ENCODE measurements at regions not wholly inside any gene's neighbourhood (a gene's known extent, or its start where the extent isn't known, plus 50 kb on each side); places are given as distances from the start of the nearest gene placed in this dataset.

DNA sequence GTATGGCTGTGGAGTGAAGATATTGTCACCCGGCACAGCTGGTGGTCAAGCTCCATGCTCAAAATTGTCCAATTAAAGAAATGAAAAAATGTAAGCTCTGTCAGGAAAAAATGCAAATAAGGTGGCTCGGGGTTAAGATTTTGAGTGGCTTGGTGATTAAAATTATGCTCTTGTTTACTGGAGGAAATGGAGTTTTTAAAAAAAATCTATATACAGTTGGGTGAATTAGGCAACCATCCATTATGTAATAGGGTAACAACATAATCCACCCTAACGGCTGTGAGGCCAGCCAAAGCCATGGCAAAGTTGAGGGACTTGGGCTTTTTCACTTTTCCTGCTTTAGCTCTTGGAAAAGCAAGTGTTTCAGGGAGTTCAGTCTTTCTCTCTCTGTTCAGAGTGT, 260.8 kb upstream of the HABP2 start:
- DNase-seq (ENCODE audit: low spot score) = no peak

DNA sequence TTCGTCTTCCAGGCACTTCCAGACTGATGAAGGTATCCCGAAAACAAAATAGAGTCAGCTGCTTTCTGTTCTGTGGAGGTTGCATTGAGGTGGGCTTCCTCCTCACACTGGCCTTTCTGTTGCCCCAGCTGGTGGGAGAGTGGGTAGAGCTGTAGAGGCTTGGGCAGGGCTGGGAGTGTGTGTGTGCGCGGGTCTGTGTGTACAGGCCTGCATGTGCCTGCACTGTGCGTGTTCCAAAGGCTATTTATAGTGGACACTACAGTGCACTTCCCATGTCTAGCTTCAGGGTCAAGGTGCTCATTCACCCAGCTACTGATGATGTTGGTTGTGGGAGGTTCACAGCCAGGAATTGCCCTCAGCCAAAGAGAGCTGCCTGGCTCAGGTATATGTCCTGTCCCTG, 260.1 kb upstream of the HABP2 start:
- no peak for DNase-seq (ENCODE audit: low spot score)

GRCh38 chr10:113293167-113293566, 259.7 kb upstream of the HABP2 start:
- no peak for DNase-seq (ENCODE audit: low spot score)

DNA sequence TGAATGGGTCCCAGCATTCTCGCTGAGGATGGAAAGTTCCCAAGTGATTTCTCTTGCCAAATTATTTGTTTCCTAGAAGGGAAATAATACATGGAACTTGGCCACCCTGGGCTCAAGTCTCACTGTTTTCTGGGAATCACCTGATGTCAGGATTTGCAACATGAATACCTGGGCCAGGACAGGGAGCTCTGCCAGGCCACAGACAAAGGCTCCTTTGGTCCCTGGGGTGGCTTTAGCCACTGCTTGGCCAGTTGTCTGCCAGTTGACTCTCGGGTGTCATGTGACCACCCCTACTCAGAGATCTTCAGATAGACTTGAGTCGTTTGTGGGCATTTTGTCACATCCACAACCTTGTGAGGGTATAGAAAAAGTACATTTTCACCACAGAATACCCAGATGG, 258.0 kb upstream of the HABP2 start:
- DNase-seq (ENCODE audit: low spot score) = no peak

GRCh38 chr10:113297226-113297625, 255.6 kb upstream of the HABP2 start:
- DNase-seq (ENCODE audit: low spot score) = no peak

DNA sequence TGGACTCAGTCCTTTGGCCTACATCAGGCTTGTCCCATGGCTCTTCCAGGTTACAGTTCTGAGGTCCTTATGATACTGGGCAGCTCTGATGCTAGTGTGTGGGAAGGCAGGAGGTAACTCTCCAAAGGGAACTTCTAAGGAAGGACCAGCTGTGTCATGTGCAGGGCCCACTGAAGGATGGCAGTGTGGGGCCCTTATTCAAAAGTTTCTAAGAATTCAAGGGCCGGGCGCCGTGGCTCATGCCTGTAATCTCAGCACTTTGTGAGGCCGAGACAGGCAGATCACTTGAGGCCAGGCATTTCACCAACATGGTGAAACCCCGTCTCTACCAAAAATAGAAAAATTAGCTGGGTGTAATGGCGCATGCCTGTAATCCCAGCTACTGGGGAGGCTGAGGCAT, 254.2 kb upstream of the HABP2 start:
- no peak for DNase-seq (ENCODE audit: low spot score)

DNA sequence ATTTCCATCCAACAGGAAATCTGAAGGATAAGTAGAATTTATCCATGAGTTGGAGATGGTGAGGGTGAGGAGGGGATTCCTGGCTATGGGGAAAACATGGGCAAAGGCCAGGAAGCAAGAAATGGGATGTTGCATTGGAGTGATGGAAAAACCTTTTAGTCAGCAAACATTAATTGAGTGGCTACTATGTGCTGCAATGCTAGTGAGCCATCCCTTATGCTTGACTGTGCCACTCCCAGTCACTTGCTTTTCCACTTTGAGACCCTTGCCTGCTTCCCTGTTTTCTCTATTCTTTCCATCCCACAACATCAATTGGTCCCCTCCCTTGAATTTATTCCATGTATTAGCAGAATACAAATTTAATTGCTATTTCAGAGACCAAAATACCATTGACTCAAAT, 252.7 kb upstream of the HABP2 start:
- no peak for DNase-seq (ENCODE audit: low spot score)

DNA sequence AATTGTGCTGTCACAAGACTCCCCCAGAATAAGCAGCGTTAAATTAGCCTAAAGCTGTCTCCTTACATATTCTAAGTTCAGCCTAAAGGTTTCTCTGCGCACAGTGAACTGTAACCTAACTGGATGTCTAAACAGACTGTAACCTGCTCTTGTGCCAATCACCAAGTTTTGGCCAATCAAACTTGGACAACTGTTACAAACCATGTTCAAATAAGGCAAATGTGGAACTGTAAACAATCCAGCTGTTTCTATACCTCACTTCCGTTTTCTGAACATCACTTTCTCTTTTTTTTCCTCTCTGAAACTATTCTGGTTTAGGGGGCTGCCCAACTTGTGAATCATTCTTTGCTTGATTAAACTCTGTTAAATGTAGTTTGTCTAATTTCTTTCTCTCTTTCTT, 252.2 kb upstream of the HABP2 start:
- no peak for DNase-seq (ENCODE audit: low spot score)

GRCh38 chr10:113301342-113301984, 251.4 kb upstream of the HABP2 start:
- DNase-seq (ENCODE audit: low spot score) = no peak

GRCh38 chr10:113302062-113302461, 250.8 kb upstream of the HABP2 start:
- DNase-seq (ENCODE audit: low spot score) = no peak

GRCh38 chr10:113303544-113304146, 249.2 kb upstream of the HABP2 start:
- no peak for DNase-seq (ENCODE audit: low spot score)

- DNase-seq (ENCODE audit: low spot score) = no peak
Observed at GRCh38 chr10:113304726-113305125, 248.1 kb upstream of the HABP2 start.

DNA sequence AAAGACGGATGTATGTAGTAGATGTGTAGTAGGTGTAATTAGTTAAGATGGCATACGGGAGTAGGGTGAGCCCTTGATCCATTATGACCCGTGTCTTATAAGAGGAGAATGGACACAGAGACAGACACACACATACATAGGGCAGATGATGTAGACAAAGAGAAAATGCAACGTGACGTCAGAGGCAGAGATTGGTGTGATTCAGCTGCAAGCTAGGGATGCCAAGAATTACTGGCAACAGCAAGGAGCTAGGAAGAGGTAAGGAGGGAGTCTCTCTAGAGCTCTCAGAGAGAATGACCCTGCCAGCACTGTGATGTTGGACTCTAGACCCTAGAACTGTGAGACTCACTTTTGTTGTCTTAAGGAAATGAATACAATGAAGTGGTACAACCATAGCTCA, 247.0 kb upstream of the HABP2 start:
- DNase-seq (ENCODE audit: low spot score) = no peak

GRCh38 chr10:113309791-113310190, 243.1 kb upstream of the HABP2 start:
- no peak for DNase-seq (ENCODE audit: low spot score)

DNA sequence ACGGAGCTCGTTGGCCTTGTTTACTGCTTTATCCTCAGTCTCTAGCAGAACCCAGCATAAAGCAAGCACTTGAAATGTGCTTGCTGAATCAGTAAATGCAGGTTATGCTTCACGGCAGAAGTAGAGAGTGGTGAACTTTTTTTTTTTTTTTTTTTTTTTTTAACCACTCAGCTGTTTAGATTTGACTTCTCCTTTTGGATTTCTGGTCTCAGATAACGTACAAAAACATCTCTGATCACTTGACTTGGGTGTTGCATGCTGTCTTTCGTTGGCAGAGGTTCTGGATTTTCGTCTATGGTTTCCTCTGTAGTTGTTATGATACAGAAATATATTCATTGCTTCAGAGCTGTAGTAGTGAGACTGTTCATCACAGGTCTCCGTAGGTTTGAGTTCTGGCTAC, 242.5 kb upstream of the HABP2 start:
- no peak for DNase-seq (ENCODE audit: low spot score)

DNA sequence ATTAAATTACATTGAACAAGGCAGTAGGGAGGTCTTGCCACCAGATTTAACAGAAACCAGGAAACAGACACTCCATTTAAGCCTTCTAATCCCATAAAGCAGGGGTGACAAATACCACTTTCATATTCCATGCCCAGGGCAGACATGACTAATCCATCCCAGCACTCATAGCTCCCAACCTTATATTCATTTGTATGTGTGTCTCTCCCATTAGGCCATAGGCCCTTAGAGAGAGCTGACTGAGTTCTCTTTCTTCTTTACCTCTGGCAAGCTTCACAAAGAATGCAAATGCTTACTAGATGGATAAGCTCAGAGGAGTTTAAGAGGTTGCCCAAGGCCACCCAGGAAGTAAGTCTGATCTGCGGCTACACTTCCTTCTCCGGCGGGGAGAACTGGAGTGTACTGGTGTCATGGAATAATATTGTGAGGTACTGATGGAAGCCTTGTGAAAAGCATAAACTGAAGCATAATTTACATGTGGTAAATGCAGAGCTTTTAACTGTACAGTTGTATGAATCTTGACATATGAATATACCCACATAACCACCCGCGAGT, 239.7 kb upstream of the HABP2 start:
- DNase-seq (ENCODE audit: low spot score) = no peak

DNA sequence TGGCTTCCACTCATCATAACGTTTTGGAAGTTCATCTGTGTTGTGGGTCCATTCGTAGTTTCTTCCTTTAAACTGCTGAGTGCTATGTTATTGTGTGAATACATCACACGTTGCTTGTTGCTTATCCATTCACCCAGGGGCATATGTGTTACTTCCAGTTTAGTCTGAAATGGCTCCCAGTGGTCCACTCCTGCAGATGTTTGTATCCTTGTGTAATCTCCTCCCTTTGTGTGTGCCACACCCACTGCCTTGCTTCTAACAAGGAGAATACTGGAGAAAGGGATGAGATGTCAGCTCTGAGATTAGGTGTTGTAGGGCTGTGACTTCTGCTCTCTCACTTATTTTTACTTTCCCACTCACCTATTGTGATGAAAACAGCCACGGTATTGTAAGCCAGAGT, 239.1 kb upstream of the HABP2 start:
- DNase-seq (ENCODE audit: low spot score) = no peak

DNA sequence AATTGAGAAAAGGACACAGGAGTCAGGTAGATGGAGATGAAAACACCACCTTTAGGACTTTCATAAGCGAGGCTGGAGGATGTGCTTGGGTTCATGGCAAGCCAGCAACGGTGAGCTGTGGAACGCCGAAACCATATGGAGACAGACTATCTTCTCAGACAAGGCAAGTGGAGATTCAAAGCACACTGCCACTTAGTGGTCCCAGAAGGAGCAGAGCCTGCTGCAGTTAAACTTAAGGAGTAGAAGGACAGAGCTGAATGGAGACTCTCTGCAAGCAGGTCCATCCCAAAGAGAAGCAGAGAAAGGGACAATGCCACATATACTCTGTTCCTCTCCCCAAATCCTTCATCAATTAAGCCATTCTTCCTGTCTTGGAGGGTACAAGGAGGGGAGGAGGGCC, 236.3 kb upstream of the HABP2 start:
- DNase-seq (ENCODE audit: low spot score) = no peak

DNA sequence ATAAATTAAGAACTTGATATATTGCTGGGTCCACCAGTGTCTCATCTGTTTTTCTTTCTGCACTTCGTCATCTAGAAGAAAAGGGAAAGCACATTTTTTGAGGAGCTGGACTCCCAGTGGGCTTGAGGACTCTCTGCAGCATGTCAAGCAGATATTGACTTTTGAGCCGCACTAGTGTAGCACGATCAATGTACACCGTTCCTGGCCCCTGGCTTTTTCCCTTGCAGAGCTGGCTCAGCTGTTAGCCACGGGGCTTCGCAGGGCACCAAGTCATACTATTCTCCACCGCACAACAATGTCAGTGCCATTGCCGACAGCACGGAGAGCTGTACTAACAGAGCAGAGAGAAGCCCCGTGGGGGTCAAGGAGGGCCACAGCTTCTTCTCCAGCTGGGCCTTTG, 235.4 kb upstream of the HABP2 start:
- DNase-seq (ENCODE audit: low spot score) = no peak

DNA sequence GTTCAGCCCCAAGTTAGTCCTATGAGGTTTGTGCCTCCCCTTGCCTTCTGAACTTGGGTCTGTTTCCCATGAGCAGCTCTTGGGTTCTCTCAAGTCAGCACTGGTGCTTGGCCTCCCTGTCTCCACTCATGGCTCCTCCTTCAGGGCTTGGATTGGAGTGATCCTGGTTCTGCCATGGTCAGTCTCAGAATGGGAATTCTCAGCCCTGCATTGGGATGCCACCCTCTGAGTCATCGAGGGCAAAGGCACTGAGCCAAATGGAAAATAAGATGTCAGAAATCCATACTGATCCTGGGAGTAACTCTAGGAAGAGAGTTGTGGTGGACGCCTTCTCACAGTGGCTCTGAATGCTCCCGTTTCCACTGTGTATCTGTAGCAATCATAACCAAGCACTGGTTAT, 233.4 kb upstream of the HABP2 start:
- no peak for DNase-seq (ENCODE audit: low spot score)

- DNase-seq (ENCODE audit: low spot score) = no peak
Observed at GRCh38 chr10:113320211-113320610, 232.6 kb upstream of the HABP2 start.

DNA sequence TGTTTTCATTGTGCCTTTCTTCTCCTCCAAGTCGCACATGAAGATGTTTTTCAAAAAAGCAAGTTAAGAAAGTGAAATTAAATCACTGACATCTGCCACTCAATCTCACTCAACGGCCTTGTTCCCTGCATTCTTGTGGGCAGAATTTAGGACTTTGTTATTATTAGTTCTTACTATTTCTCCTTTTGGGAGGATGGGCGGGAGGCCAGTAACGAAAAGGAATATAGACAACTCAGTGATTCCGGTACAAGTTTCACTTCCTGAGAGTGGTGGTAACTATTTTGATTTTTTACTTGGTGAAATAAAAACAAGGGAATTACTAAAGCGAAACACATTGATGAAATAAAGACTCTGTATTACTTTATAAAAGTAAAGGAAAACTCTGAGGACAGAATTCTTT, 231.9 kb upstream of the HABP2 start:
- DNase-seq (ENCODE audit: low spot score) = no peak

DNA sequence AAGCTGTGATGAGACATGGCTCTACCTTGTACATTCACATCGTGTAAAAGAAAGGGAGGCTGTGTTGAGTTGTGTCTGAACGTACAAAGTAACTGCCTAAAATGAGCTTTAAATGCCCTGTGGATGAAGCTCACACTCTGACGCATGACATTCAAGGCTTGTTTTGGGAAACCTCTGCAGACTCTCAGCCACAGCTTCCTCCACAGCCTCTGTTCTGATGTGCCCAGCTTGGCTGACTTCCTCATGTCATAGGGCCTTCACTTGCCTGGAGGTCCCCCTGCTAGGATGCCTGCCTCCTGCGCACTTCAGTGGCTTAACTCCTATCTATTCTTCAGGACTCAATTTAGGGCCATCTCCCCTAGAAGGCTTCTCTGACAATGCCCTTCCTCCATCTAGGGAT, 230.0 kb upstream of the HABP2 start:
- DNase-seq (ENCODE audit: low spot score) = no peak

GRCh38 chr10:113323985-113324384, 228.9 kb upstream of the HABP2 start:
- no peak for DNase-seq (ENCODE audit: low spot score)
